CD8-positive, alpha-beta memory T cell (primary cell): ENCODE measurements at regions not wholly inside any gene's neighbourhood (a gene's known extent, or its start where the extent isn't known, plus 50 kb on each side); places are given as distances from the start of the nearest gene placed in this dataset.
"Not testable (repeated sequence)": the region's sequence is repeated elsewhere in the genome, so short reads cannot be mapped to it uniquely, and the experiment has no call there.

Experiments
- CTCF ChIA-PET: fragments of 350-600 bp; sonication (Branson Sonifier 250); formaldehyde crosslinking; loops from one replicate; lab custom pipeline; 2021; ENCODE audit warnings: antibody characterized with exemption; lab: Charles Lee
- POLR2A ChIA-PET: fragments of 350-600 bp; sonication (Branson Sonifier 250); formaldehyde crosslinking; loops from one replicate; lab custom pipeline; 2021; ENCODE audit warnings: antibody characterized with exemption; lab: Charles Lee
- DNase-seq, 5 donors: peaks; one replicate each; pipeline versions ENCODE4 v3.0.0 to v3.0.0-alpha.2; 2020 to 2022; ENCODE audit warnings: mixed read lengths in 1 of 5
- H3K27ac ChIP-seq: one replicate; pipeline ENCODE4 v1.7.0; 2013; ENCODE audit warnings: low read depth, mild to moderate bottlenecking, low read length, moderate library complexity
- H3K27me3 ChIP-seq: 2 replicates; pipeline ENCODE4 v1.7.0; 2013; ENCODE audit warnings: low read length, mild to moderate bottlenecking; ENCODE audit not compliant: insufficient read depth, poor library complexity, severe bottlenecking
- H3K36me3 ChIP-seq: 2 replicates; pipeline ENCODE4 v1.7.0; 2013; ENCODE audit warnings: mild to moderate bottlenecking, low read length, moderate library complexity; ENCODE audit not compliant: insufficient read depth
- H3K4me1 ChIP-seq: 2 replicates; pipeline ENCODE4 v1.7.0; 2013; ENCODE audit warnings: mild to moderate bottlenecking, low read length, moderate library complexity; ENCODE audit not compliant: insufficient read depth
- H3K4me3 ChIP-seq: 2 replicates; pipeline ENCODE4 v1.7.0; 2013; ENCODE audit warnings: mild to moderate bottlenecking, low read length
- H3K9me3 ChIP-seq: 2 replicates; pipeline ENCODE4 v1.7.0; 2013; ENCODE audit warnings: mild to moderate bottlenecking, low read length
- H3K27ac Mint-ChIP-seq, 8 donors: one replicate each; pipeline ENCODE4 v1.8.0; 2020 to 2021; ENCODE audit warnings: mixed read lengths in 8 of 8, mild to moderate bottlenecking in 6 of 8, inconsistent platforms in 3 of 8, moderate library complexity in 3 of 8
- H3K27me3 Mint-ChIP-seq, 2 donors: one replicate each; pipeline ENCODE4 v1.8.0; 2020 to 2021; ENCODE audit warnings: mixed read lengths in 2 of 2, mild to moderate bottlenecking in 1 of 2, moderate library complexity in 1 of 2
- H3K36me3 Mint-ChIP-seq, 3 donors: one replicate each; pipeline ENCODE4 v1.8.0; 2020 to 2021; ENCODE audit warnings: mixed read lengths in 3 of 3, inconsistent platforms in 1 of 3, mild to moderate bottlenecking in 1 of 3
- H3K4me1 Mint-ChIP-seq, 3 donors: one replicate each; pipeline ENCODE4 v1.8.0; 2020 to 2021; ENCODE audit warnings: mixed read lengths in 3 of 3, inconsistent platforms in 1 of 3, mild to moderate bottlenecking in 1 of 3
- H3K4me3 Mint-ChIP-seq, 7 donors: one replicate each; pipeline ENCODE4 v1.8.0; 2020 to 2021; ENCODE audit warnings: mixed read lengths in 7 of 7, mild to moderate bottlenecking in 6 of 7, moderate library complexity in 4 of 7, inconsistent platforms in 2 of 7
- H3K9me3 Mint-ChIP-seq, 5 donors: one replicate each; pipeline ENCODE4 v1.8.0; 2020 to 2022; ENCODE audit warnings: mixed read lengths in 5 of 5, mild to moderate bottlenecking in 3 of 5, moderate library complexity in 2 of 5, inconsistent platforms in 1 of 5

DNA sequence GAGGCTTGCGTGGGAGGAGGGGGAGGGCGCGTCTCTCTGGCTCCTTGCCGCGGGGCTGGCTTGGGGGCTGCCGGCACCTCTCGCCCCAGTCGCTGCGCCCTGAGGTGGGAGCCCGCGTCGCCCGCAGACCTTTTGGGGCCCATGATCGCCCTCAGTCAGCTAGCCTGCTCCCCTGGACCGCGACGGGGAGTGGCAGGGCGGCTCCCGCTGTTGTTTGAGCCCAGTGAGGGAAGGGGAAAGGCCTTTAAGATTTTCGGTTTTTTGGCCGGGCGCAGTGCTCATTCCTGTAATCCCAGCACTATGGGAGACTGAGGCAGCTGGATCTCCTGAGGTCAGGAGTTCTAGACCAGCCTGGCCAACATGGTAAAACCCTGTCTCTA, 62.4 kb upstream of the GOLGA6L4 start:
- H3K27ac Mint-ChIP-seq, POLR2A ChIA-PET, CTCF ChIA-PET, H3K9me3 Mint-ChIP-seq, H3K4me1 ChIP-seq, H3K27me3 ChIP-seq, H3K4me1 Mint-ChIP-seq, H3K36me3 Mint-ChIP-seq, H3K4me3 ChIP-seq, H3K27ac ChIP-seq, H3K4me3 Mint-ChIP-seq, H3K36me3 ChIP-seq, H3K27me3 Mint-ChIP-seq, H3K9me3 ChIP-seq: not testable (repeated sequence)
- DNase-seq, result peak in 1 of 5 donors; percentile 45
